T1000 (cell line): ENCODE measurements at regions not wholly inside any gene's neighbourhood (a gene's known extent, or its start where the extent isn't known, plus 50 kb on each side); places are given as distances from the start of the nearest gene placed in this dataset.
"Not testable (repeated sequence)": the region's sequence is repeated elsewhere in the genome, so short reads cannot be mapped to it uniquely, and the experiment has no call there.

Experiments
- DNase-seq: peaks from one replicate; lab custom pipeline; 2025; ENCODE audit warnings: mixed read lengths; lab: John Stamatoyannopoulos, UW

DNA sequence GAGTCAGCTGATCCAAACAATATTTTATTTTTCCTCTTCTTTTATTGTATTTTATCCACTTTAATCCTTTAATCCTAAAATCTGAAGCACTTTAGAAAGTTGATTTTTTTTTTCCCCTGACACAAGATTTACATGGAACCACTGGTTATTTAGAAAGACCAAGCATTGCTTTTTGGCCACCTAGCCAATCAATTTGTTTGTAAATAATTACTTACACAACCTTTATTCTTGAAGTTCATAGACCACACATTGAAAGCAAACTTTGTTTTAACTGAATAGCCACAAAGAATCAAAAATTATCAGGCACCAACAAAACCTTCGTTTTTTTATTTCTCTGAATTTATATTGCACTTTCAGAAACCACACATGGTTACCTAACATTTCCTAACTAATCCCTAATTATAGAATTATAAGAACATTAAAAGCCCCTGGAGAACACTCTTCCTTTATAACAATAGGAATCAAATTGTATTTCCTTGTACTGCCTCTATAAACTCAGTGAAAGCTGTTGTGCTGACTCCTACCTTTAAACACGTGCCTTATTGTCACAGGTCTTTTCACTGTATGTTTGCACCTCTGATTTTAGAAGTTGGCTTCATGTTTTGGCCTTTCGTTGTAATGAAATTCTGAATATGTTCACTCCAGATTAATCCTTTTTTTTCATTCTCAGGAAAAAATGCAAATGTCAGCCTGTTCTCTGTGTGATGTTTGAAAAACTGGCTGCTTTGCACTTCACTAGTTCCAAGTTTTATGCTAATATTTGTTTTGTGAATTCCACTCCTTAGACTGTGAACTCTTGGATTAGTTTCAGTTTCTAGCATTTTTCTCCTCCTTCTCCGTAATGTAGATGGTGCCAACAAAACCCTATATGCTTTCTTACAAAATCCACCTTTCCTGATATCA is 1511.9 kb downstream of the REEP3 start:
- DNase-seq = no peak

DNA sequence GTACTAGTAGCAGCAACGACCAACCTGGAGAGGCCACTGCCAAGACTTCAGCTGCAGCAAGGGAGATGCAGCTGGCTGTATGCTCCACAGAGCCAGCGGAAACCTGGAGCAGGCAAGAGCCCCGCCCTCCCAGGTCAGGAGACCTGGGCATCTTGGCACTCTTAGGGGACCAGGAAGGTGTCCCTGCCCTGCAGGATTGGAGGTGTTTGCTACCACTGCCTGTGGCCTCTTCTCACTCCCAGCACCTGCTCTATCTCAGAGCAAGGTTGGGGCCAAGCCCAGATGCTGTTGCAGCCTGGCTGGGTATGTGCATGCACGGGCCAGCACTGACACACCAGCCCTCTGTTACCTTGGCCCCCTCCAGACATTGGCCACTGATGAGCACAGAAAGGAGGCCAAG is 1512.8 kb downstream of the REEP3 start:
- DNase-seq = no peak

DNA sequence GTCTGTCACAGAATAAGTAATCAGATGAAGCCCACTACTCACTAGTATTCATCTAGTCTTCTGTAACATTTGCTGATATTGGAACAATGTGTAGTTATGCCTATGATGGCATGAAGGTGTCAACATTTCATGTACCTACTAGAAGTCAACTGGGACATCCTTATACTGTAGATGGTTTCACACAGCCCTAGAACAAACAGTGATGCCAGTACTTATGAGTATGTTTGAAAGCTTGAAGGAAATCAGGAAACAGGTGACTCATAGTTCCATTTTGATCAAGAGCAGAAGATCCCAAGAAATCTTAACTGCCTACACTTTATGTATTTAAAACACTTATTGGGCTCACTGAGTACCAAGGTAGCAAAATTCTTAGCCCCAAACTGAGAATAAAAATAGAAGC is 1519.6 kb downstream of the REEP3 start:
- no peak for DNase-seq

DNA sequence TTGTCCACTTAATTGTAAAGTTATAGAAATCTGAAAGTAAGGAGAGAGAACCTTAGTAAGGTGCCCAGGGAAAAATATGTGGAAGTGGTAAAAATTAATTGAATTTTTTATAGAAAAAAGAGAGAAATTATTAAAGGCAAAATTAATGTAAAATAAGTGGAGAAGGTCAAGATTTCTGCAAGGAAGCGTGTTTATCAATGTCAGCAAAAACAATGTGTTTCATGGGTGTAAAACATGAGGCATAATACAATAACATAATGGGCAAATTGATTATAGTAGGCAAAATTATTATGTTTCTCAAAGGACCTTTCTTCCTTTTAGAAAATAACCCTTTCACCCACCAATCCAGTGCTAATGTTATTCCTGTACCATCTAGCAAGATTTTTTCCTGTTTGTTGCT is 1520.1 kb downstream of the REEP3 start:
- no peak for DNase-seq

GRCh38 chr10:65042496-65042895 is 1521.3 kb downstream of the REEP3 start:
- DNase-seq = no peak

DNA sequence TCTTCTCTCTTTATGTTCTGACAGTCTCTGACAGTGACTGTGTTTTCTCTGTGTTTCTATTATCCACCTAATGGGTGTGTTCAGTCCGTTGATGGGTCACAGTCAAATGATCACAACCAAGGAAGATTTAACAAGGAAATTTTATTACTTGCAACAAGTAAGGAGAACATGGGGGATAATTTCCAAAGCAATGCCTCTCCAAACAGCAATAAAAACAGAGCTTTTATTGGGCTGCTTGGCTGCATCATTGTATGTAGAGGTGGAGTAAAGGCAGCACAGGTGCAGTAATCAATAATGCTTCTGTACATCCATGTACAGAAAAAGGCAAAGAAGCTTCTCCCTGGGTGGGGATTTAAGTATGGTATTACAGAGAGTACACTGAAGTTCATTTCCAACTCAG is 1525.6 kb downstream of the REEP3 start:
- no peak for DNase-seq

- DNase-seq = not testable (repeated sequence)
Observed at GRCh38 chr10:65052111-65052510, 1530.9 kb downstream of the REEP3 start.

GRCh38 chr10:65053397-65053796 is 1532.2 kb downstream of the REEP3 start:
- DNase-seq = not testable (repeated sequence)

DNA sequence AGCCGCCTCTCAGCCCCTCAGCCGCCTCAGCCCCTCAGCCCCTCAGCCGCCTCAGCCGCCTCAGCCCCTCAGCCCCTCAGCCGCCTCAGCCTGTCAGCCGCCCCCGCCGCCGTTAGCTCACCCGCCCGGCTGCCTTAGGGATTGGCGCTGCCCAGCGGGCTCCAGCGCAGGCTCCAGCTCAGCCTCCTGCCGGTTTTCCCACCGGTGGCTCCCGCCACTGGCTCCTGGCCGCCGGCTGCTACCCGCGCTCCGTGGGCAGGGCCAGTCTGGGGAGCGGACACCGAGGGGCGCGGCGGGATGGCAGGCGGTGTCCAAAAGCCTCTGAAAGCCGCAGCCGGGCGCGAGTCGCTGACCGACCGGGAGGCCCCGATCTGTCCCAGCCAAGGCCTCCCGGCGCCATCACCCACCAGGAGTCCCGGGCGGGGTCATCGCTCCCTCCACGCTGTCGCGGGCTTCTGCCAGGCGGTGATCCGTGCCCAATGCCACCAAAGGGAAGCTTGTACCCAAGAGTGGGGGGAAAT is 1532.7 kb downstream of the REEP3 start:
- DNase-seq = not testable (repeated sequence)

DNA sequence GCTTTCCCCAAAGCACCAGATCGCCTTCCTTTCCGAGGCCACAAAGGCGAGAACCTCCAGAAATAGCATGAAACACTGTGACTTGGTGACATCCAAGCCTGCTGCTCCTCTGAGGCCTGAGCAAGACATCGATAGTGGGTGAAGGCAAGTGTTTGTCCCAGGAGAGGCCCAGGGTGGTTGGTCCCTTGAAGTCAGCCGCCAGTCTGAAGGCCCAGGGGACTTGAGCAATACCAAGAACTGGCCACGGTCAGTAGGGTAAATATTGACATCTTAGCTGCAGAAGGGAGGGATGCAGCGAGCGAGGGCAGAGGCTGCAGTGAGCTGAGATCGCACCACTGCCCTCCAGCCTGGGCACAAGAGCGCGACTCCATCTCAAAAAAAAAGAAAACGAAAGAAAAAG is 1533.5 kb downstream of the REEP3 start:
- DNase-seq = not testable (repeated sequence)

DNA sequence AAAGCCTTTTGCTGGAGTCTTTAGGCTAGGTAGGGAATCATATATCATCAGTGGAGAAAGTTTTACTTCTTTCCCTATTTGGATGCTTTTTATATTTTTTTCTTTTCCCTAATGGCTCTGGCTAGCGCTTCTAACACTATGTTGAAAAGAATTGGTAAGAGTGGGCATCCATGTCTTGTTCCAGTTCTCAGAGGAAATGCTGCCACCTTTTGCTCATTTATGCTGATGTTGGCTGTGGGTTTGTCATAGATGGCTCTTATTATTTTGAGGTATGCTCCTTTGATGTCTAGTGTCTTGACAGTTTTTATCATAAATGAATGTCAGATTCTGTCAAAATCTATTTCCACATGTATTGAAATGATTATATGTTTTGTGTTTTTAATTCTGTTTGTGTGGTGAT is 1544.1 kb downstream of the REEP3 start:
- no peak for DNase-seq

DNA sequence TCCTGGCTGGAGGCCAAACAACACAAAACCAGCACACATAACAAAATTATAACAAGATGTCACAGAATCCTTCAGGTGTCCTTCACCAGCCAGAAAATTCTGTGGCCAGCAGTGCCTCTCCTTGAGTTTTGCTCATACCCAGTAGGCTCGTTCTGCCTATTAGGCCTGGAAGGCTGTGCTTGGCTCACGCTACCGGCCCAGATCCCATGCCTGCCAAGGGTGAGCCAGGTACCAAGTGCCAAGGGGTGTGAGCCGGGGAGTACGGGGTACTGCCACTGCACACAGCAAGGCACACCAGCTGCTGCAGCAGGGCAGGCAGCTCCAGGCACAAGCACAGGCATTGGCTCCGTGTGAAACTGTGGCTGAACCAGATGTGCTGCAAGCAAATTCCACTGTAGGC is 1562.0 kb downstream of the REEP3 start:
- DNase-seq = no peak

- no peak for DNase-seq
Observed at GRCh38 chr10:65090991-65091390, 1569.8 kb downstream of the REEP3 start.

DNA sequence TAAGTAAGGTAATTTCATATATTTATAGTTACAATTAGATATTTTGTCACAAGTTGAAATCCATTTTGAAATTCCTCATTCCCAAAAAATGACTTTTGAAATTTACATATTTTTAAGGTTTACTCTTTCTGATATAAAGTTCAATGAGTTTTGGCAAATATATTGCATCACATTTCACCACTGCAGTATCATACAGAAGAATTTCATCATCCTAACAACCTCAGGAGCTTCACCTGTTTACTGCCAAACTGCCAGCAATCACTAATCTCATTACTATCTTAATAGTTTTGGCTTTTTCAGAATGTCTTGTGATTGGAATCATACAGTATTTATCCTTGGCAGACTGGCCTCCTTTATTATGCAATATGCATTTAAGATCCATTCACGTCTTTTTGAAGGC is 1578.9 kb downstream of the REEP3 start:
- DNase-seq = no peak

GRCh38 chr10:65100881-65101280 is 1579.7 kb downstream of the REEP3 start:
- not testable (repeated sequence) for DNase-seq

DNA sequence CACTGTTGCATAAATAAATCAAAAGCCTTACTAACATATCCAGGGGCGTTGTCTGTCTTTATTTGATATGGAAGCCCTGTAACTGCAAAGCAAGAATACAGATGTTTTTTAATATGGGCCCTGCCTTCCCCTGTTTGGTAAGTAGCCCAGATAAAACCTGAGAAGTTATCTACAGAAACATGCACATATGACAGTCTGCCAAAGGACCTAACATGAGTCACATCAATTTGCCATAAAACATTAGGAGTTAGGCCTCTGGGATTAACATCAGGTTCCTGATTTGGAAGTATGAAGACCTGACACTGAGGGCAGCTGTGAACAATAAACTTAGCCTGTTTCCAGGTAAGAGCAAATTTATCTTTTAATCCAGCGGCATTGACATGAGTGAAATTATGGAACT is 1588.8 kb downstream of the REEP3 start:
- peak; percentile 7 for DNase-seq

GRCh38 chr10:65111059-65111458 is 1589.9 kb downstream of the REEP3 start:
- DNase-seq = not testable (repeated sequence)

DNA sequence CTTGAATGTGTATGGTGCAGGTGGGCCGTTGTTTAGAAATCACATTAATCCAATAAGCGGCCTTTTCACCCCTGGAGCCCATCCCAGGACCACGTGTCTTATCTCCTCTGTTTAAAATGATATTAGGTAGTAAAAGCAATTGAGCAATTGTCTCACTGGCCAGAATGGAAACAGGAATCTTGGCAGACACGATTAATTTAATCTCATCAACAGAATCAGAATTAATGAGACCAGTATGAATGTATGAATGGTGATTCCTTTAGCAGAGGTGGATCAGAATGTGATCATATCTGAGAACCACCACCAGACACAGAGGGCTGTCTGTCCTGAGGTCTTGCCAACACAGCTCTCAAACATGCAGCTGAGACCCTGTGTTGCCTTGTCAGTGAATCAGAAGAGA is 1591.4 kb downstream of the REEP3 start:
- no peak for DNase-seq

DNA sequence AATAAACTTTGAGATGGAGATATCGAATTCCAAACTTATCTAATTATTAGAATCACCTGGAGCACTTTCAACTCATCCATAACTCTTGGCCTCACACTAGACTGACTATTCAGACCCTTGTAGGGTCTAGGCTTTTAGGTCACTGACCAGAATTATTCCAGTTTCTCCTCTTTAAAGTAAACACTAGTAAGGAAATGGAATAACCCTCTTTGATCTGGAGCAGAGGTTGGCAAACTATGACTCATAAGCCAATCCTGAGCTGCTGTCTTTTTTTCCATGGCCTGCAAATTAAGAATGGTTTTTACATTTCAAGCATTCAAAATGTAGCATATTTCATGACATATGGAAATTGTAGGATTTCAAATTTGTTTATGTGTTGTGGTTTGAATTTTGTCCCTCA is 1601.9 kb downstream of the REEP3 start:
- no peak for DNase-seq

- no peak for DNase-seq
Observed at GRCh38 chr10:65125212-65125611, 1604.0 kb downstream of the REEP3 start.

- DNase-seq = no peak
Observed at GRCh38 chr10:65126288-65126687, 1605.1 kb downstream of the REEP3 start.

- no peak for DNase-seq
Observed at GRCh38 chr10:65128277-65128676, 1607.1 kb downstream of the REEP3 start.

DNA sequence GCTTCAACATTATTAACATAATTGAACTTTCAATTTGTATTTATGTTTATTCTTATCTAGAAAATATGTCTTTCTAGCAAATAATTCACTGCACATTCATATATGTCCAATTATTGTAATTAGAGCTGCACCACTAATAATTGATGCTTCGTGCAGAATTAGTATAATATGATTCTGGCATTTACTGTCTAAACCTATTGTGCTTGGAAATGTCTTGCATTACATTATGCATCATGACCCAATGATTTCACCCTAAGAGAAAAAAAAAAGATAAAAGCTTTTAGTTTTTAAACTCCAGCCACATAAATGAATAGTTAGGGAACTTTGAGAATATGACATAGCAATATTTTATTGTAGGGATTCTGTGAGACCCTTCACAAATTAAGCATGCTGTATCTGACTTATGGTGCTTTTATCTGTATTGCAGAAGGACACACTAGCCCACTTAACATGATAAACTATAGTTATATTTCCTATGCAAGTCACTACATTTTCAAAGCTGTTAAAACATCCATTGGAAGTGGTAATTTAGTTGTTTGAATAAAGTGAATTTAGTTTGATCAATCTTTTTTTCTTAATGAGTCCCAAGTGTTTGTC is 1609.1 kb downstream of the REEP3 start:
- no peak for DNase-seq
